Stimulated activated CD4-positive, alpha-beta T cell treated with anti-CD3 and anti-CD28 coated beads, Interleukin-1b, Interleukin-23, amount 100 ng/mL, for 4 hours (primary cell): ENCODE measurements at regions not wholly inside any gene's neighbourhood (a gene's known extent, or its start where the extent isn't known, plus 50 kb on each side); places are given as distances from the start of the nearest gene placed in this dataset.

Source experiments
- DNase-seq, 2 donors: peaks; one replicate each; pipeline ENCODE4 v3.0.0-alpha.2; 2020; ENCODE audit warnings: low read depth in 2 of 2

GRCh38 chr20:60631585-60632287 lies 620.3 kb upstream of the CDH4 start:
- DNase-seq, result no peak

GRCh38 chr20:60632391-60633262 lies 619.4 kb upstream of the CDH4 start:
- no peak for DNase-seq

- DNase-seq, result no peak
Observed at GRCh38 chr20:60634491-60635172, 617.4 kb upstream of the CDH4 start.

GRCh38 chr20:60636417-60636816 lies 615.6 kb upstream of the CDH4 start:
- no peak for DNase-seq

GRCh38 chr20:60637801-60638200 lies 614.3 kb upstream of the CDH4 start:
- no peak for DNase-seq

GRCh38 chr20:60638430-60639098 lies 613.5 kb upstream of the CDH4 start:
- DNase-seq, result no peak

GRCh38 chr20:60641879-60642447 lies 610.1 kb upstream of the CDH4 start:
- no peak for DNase-seq

- no peak for DNase-seq
Observed at GRCh38 chr20:60642541-60642940, 609.5 kb upstream of the CDH4 start.

GRCh38 chr20:60648556-60648955 lies 603.5 kb upstream of the CDH4 start:
- DNase-seq, result no peak

- DNase-seq, result no peak
Observed at GRCh38 chr20:60649541-60649940, 602.5 kb upstream of the CDH4 start.

GRCh38 chr20:60650087-60650486 lies 602.0 kb upstream of the CDH4 start:
- no peak for DNase-seq

GRCh38 chr20:60652046-60652445 lies 600.0 kb upstream of the CDH4 start:
- DNase-seq, result no peak

GRCh38 chr20:60652615-60653014 lies 599.4 kb upstream of the CDH4 start:
- DNase-seq, result no peak

GRCh38 chr20:60653111-60653845 lies 598.8 kb upstream of the CDH4 start:
- DNase-seq, result no peak

GRCh38 chr20:60658681-60659080 lies 593.4 kb upstream of the CDH4 start:
- no peak for DNase-seq

GRCh38 chr20:60659240-60659639 lies 592.8 kb upstream of the CDH4 start:
- no peak for DNase-seq

- no peak for DNase-seq
Observed at GRCh38 chr20:60662307-60662706, 589.8 kb upstream of the CDH4 start.

- DNase-seq, result no peak
Observed at GRCh38 chr20:60664106-60664505, 588.0 kb upstream of the CDH4 start.

- DNase-seq, result no peak
Observed at GRCh38 chr20:60667641-60668040, 584.4 kb upstream of the CDH4 start.

- no peak for DNase-seq
Observed at GRCh38 chr20:60669211-60669610, 582.9 kb upstream of the CDH4 start.

- no peak for DNase-seq
Observed at GRCh38 chr20:60676011-60676410, 576.0 kb upstream of the CDH4 start.
